Stimulated activated CD8-positive, alpha-beta memory T cell treated with anti-CD3 and anti-CD28 coated beads, Interleukin-15, amount 100 ng/mL, for 1 hour (primary cell): ENCODE measurements at regions not wholly inside any gene's neighbourhood (a gene's known extent, or its start where the extent isn't known, plus 50 kb on each side); places are given as distances from the start of the nearest gene placed in this dataset.

Experiments
- DNase-seq: peaks from one replicate; pipeline ENCODE4 v3.0.0-alpha.2; 2020; ENCODE audit warnings: low read depth

GRCh38 chr15:25955628-25956027, 92.5 kb upstream of the ATP10A start:
- DNase-seq, result no peak

GRCh38 chr15:25954398-25954797, 91.3 kb upstream of the ATP10A start:
- DNase-seq, result no peak

GRCh38 chr15:25950014-25950413, 86.9 kb upstream of the ATP10A start:
- DNase-seq, result no peak

GRCh38 chr15:25947323-25948314, 84.5 kb upstream of the ATP10A start:
- DNase-seq, result no peak

GRCh38 chr15:25946241-25946805, 83.2 kb upstream of the ATP10A start:
- no peak for DNase-seq

GRCh38 chr15:25944386-25944785, 81.3 kb upstream of the ATP10A start:
- DNase-seq, result no peak

GRCh38 chr15:25943831-25944230, 80.7 kb upstream of the ATP10A start:
- DNase-seq, result no peak

GRCh38 chr15:25939122-25939521, 76.0 kb upstream of the ATP10A start:
- DNase-seq, result no peak

GRCh38 chr15:25937796-25938195, 74.7 kb upstream of the ATP10A start:
- DNase-seq, result no peak

- no peak for DNase-seq
These were observed 72.9 kb upstream of the ATP10A start for GRCh38 chr15:25936004-25936403.

- peak; percentile 14 for DNase-seq
These were observed 70.5 kb upstream of the ATP10A start for GRCh38 chr15:25933456-25934158.

GRCh38 chr15:25932696-25933095, 69.6 kb upstream of the ATP10A start:
- no peak for DNase-seq

- no peak for DNase-seq
These were observed 68.7 kb upstream of the ATP10A start for GRCh38 chr15:25931851-25932250.

GRCh38 chr15:25930931-25931330, 67.8 kb upstream of the ATP10A start:
- no peak for DNase-seq
